PC-9 (cell line): ENCODE measurements at regions not wholly inside any gene's neighbourhood (a gene's known extent, or its start where the extent isn't known, plus 50 kb on each side); places are given as distances from the start of the nearest gene placed in this dataset.

Experiments
- BruUV-seq: library from RNA; stranded (reverse); fragments of 400-500 nt; replicated peaks from 2 replicates; lab custom pipeline; 2021; lab: Mats Ljungman, UMichigan
- CTCF ChIA-PET: fragments of 300-600 bp; sonication (Branson Sonifier 250); formaldehyde crosslinking; loops from one replicate; lab custom pipeline; 2022; ENCODE audit warnings: antibody characterized with exemption; lab: Charles Lee
- POLR2A ChIA-PET: fragments of 300-600 bp; sonication (Branson Sonifier 250); formaldehyde crosslinking; loops from one replicate; lab custom pipeline; 2022; ENCODE audit warnings: antibody characterized with exemption; ENCODE audit not compliant: unreplicated experiment; lab: Charles Lee
- DNase-seq, 2 experiments: peaks; one replicate each; pipeline versions ENCODE4 v3.0.0 to v3.0.0-alpha.2; 2015 to 2022; ENCODE audit warnings: mixed read lengths in 1 of 2
- H2AFZ ChIP-seq: fragments of 200-600 bp; sonication (generic); 2 replicates; pipeline ENCODE4 v1.8.1; 2017; ENCODE audit warnings: antibody characterized with exemption
- H3F3A ChIP-seq: fragments of 200-600 bp; sonication (generic); 2 replicates; pipeline ENCODE4 v1.8.1; 2017; ENCODE audit warnings: antibody characterized with exemption, mild to moderate bottlenecking, low read depth; ENCODE audit not compliant: insufficient read depth
- H3K27ac ChIP-seq: fragments of 200-600 bp; sonication (generic); 2 replicates; pipeline ENCODE4 v1.6.1; 2016; ENCODE audit warnings: mixed run types
- H3K27me3 ChIP-seq: fragments of 200-600 bp; sonication (generic); 2 replicates; pipeline ENCODE4 v1.6.1; 2016; ENCODE audit warnings: low read depth, mixed run types; ENCODE audit not compliant: insufficient read depth
- H3K36me3 ChIP-seq: fragments of 200-600 bp; sonication (generic); 2 replicates; pipeline ENCODE4 v1.6.1; 2016; ENCODE audit warnings: low read depth, mixed run types
- H3K4me1 ChIP-seq: fragments of 200-600 bp; sonication (generic); replicated peaks from 2 replicates; pipeline ENCODE4 v1.6.1; 2016; ENCODE audit warnings: mixed run types; ENCODE audit not compliant: insufficient read depth
- H3K4me2 ChIP-seq: fragments of 200-600 bp; sonication (generic); 2 replicates; pipeline ENCODE4 v1.6.1; 2017; ENCODE audit warnings: mixed run types
- H3K4me3 ChIP-seq: fragments of 200-600 bp; sonication (generic); 2 replicates; pipeline ENCODE4 v1.6.1; 2016; ENCODE audit warnings: mixed run types
- H3K79me2 ChIP-seq: fragments of 200-600 bp; sonication (generic); 2 replicates; pipeline ENCODE4 v1.6.1; 2017; ENCODE audit warnings: low read depth, mixed run types
- H3K9me2 ChIP-seq: fragments of 200-600 bp; sonication (generic); 2 replicates; pipeline ENCODE4 v1.8.1; 2017; ENCODE audit warnings: mild to moderate bottlenecking; ENCODE audit not compliant: insufficient read depth
- H3K9me3 ChIP-seq: fragments of 200-600 bp; sonication (generic); 2 replicates; pipeline ENCODE4 v1.8.1; 2016; ENCODE audit warnings: low read depth; ENCODE audit not compliant: insufficient read depth
- H4K20me1 ChIP-seq: fragments of 200-600 bp; sonication (generic); 2 replicates; pipeline ENCODE4 v1.8.1; 2017; ENCODE audit not compliant: insufficient read depth
- EZH2 ChIP-seq: fragments of 200-600 bp; sonication (generic); IDR thresholded peaks from 2 replicates; pipeline ENCODE4 v1.8.0; 2017; ENCODE audit warnings: antibody characterized with exemption, low read depth
- intact Hi-C: fragments of 100-400 bp; cut with micrococcal nuclease; formaldehyde crosslinking; loops from one replicate; pipeline ENCODE4 v1.10.0; 2022; ENCODE audit not compliant: unreplicated experiment
- TF ChIP-seq, protein P1 (sequence below): fragments of 200-600 bp; sonication (generic); conservative IDR thresholded peaks from 2 replicates; pipeline ENCODE4 v1.6.1; 2017; ENCODE audit warnings: mixed run types, antibody characterized with exemption, mild to moderate bottlenecking, moderate library complexity

GRCh38 chr18:11305507-11305906 lies 156.1 kb upstream of the PIEZO2 start:
- BruUV-seq: no TSS peak
- CTCF ChIA-PET: no interaction called here
- no peak overlapping the region for H3K27ac ChIP-seq
- H3K4me3 ChIP-seq: no peak overlapping the region
- no peaks in the 10 kb centered on the region for H3K36me3 ChIP-seq
- no peak overlapping the region for H2AFZ ChIP-seq
- intact Hi-C loops: no loop called here
- POLR2A ChIA-PET: no interaction called here
- H3K4me1 ChIP-seq: no peaks in the 10 kb centered on the region
- no peaks in the 10 kb centered on the region for H3K9me2 ChIP-seq
- DNase-seq: no peak
- peaks cover 7% of the 10 kb centered on the region; the same call in 1 of the 2 replicates for H3K27me3 ChIP-seq
- TF ChIP-seq, protein P1, sequence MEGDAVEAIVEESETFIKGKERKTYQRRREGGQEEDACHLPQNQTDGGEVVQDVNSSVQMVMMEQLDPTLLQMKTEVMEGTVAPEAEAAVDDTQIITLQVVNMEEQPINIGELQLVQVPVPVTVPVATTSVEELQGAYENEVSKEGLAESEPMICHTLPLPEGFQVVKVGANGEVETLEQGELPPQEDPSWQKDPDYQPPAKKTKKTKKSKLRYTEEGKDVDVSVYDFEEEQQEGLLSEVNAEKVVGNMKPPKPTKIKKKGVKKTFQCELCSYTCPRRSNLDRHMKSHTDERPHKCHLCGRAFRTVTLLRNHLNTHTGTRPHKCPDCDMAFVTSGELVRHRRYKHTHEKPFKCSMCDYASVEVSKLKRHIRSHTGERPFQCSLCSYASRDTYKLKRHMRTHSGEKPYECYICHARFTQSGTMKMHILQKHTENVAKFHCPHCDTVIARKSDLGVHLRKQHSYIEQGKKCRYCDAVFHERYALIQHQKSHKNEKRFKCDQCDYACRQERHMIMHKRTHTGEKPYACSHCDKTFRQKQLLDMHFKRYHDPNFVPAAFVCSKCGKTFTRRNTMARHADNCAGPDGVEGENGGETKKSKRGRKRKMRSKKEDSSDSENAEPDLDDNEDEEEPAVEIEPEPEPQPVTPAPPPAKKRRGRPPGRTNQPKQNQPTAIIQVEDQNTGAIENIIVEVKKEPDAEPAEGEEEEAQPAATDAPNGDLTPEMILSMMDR: no peak
- TF ChIP-seq EZH2: no peak
- H3K4me2 ChIP-seq: no peak overlapping the region
- no peaks in the 10 kb centered on the region for H3K79me2 ChIP-seq
- no peaks in the 10 kb centered on the region for H4K20me1 ChIP-seq
- H3F3A ChIP-seq: no peaks in the 10 kb centered on the region
- H3K9me3 ChIP-seq: no peaks in the 10 kb centered on the region

- no peak for DNase-seq
- no peaks in the 10 kb centered on the region for H4K20me1 ChIP-seq
- intact Hi-C loops: no loop called here
- no TSS peak for BruUV-seq
- H3K9me2 ChIP-seq: no peaks in the 10 kb centered on the region
- peaks cover 7% of the 10 kb centered on the region; the same call in 1 of the 2 replicates for H3K27me3 ChIP-seq
- ChIA-PET POLR2A (no interaction called here), CTCF (no interaction called here)
- no peaks in the 10 kb centered on the region for H3F3A ChIP-seq
- H3K4me2 ChIP-seq: no peak overlapping the region
- no peaks in the 10 kb centered on the region for H3K4me1 ChIP-seq
- H3K4me3 ChIP-seq: no peak overlapping the region
- no peak overlapping the region for H3K27ac ChIP-seq
- TF ChIP-seq, protein P1: no peak
- TF ChIP-seq EZH2: no peak
- no peaks in the 10 kb centered on the region for H3K9me3 ChIP-seq
- H3K36me3 ChIP-seq: no peaks in the 10 kb centered on the region
- no peak overlapping the region for H2AFZ ChIP-seq
- no peaks in the 10 kb centered on the region for H3K79me2 ChIP-seq
These were observed 155.6 kb upstream of the PIEZO2 start for GRCh38 chr18:11304928-11305327.

GRCh38 chr18:11296946-11297345 lies 147.6 kb upstream of the PIEZO2 start:
- Histone ChIP-seq H3K27me3 (peaks cover 32% of the 10 kb centered on the region), H4K20me1 (no peaks in the 10 kb centered on the region), H3K36me3 (no peaks in the 10 kb centered on the region), H3K27ac (no peak overlapping the region), H2AFZ (no peak overlapping the region), H3K4me1 (no peaks in the 10 kb centered on the region), H3K9me3 (no peaks in the 10 kb centered on the region), H3K4me3 (no peak overlapping the region), H3K4me2 (no peak overlapping the region), H3K79me2 (no peaks in the 10 kb centered on the region), H3F3A (no peaks in the 10 kb centered on the region), H3K9me2 (no peaks in the 10 kb centered on the region)
- POLR2A ChIA-PET: no interaction called here
- BruUV-seq: no TSS peak
- TF ChIP-seq, protein P1: no peak
- TF ChIP-seq EZH2: no peak
- no peak for DNase-seq
- intact Hi-C loops: no loop called here
- CTCF ChIA-PET: no interaction called here
